ENCODE measurements at regions not wholly inside any gene's neighbourhood (a gene's known extent, or its start where the extent isn't known, plus 50 kb on each side); places are given as distances from the start of the nearest gene placed in this dataset.

DNA sequence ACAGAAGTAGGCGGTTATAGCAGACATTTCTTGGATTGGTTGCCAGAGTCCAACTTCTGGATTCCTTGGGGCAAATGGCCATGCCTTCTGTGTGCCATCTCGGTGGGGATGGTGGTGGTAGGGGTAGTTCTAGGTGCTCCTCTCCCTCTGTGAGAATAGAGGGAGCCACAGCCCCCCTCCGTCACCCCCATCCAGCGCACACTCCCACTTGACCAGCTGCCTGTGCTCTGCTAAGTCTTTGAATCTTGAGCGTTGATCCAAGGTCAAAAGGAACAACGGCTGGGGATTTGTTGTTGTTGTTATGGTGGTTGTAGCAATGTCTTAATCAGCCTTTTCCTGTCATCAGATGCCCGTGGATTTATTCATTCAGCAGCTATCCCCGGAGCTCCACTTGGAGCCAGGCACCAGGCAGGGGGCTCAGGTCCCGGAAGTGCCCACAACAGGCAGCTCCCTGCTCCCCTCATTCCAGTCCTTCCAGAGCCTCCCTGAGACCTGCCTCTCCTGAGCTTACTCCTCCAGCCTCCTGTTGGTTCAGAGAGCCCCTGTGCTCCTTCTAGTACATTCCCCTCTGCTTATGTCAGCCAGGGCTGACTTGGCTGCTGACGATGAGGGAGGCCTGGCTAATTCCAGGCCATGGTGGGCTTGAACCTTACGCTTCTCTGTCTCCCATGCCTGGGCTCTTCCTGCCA, 146.6 kb upstream of the WNT4 start:
- 85% methylated on average over 11 of the region's 11 CpGs; no CpG with 5 or more reads in 1 of the 2 experiments for WGBS, 2 experiments (ENCODE audit: extremely low coverage in 1 of 2, insufficient coverage in 1 of 2, insufficient read length in 1 of 2, insufficient replicate concordance in 2 of 2, low coverage in 1 of 2, low lambda C conversion rate in 2 of 2, missing lambda C conversion rate in 1 of 2)
- POLR2A ChIA-PET (ENCODE audit: partially characterized antibody) = no interaction called here
- no peak for TF ChIP-seq HDAC2 (IDR thresholded peaks at IDR 0.05; ENCODE audit: borderline replicate concordance in 1 of 2, low read depth in 2 of 2, low read length in 2 of 2)
- no peak for TF ChIP-seq TAF7 (optimal IDR thresholded peaks at IDR 0.05; ENCODE audit: borderline replicate concordance, low read depth, low read length)
- no peak for TF ChIP-seq CTBP2 (IDR thresholded peaks at IDR 0.05; ENCODE audit: borderline replicate concordance, insufficient read depth, insufficient read length, low read length)

More for the DNA sequence above, 146.6 kb upstream of the WNT4 start:
- FAIRE-seq (no peak), DNase-seq (ENCODE audit: low read depth in 1 of 2, low spot score in 2 of 2) (peak in 1 of 2 experiments; percentile 42)
- no peak overlapping the region for H2BK15ac ChIP-seq (ENCODE audit: low read length)
- no peak overlapping the region for H3K4ac ChIP-seq (replicated peaks; ENCODE audit: insufficient read length, low read depth, low read length)
- no peaks in the 10 kb centered on the region for H3K27me3 ChIP-seq (replicated peaks in 1 of 4; ENCODE audit: control insufficient read depth in 3 of 4, extremely low read depth in 1 of 4, insufficient read depth in 3 of 4, low read length in 3 of 4)
- H3K4me1 ChIP-seq (replicated peaks in 1 of 4; ENCODE audit: control insufficient read depth in 3 of 4, insufficient read depth in 4 of 4, low read length in 3 of 4) = peaks cover 0 to 5% (median 2%) of the 10 kb centered on the region in 4 experiments; a peak in 2 of 7 replicates
- 0 out of 4 replicates have a peak, but pooled peaks cover 0 to 7% of the 10 kb centered on the region in 2 experiments for H3K9me3 ChIP-seq (ENCODE audit: insufficient read depth in 2 of 2, low read depth in 1 of 2, low read length in 1 of 2)
- H3K9ac ChIP-seq (replicated peaks in 1 of 4; ENCODE audit: extremely low read depth in 1 of 4, low read depth in 3 of 4, low read length in 3 of 4) = no peak overlapping the region
- H3K79me2 ChIP-seq (ENCODE audit: control insufficient read depth in 1 of 2, insufficient read depth in 2 of 2, low read length in 2 of 2) = no peaks in the 10 kb centered on the region
- H4K91ac ChIP-seq (replicated peaks; ENCODE audit: insufficient read length, low read length) = peak overlapping the region; percentile 29
- no peak overlapping the region for H2AK5ac ChIP-seq (ENCODE audit: low read depth, low read length)
- no peak overlapping the region for H4K5ac ChIP-seq (ENCODE audit: insufficient read length, low read depth, low read length)
- no peak overlapping the region for H3K56ac ChIP-seq (replicated peaks; ENCODE audit: insufficient read length, low read depth, low read length)
- no peaks in the 10 kb centered on the region for H4K20me1 ChIP-seq (replicated peaks in 1 of 2; ENCODE audit: control insufficient read depth in 1 of 2, insufficient read depth in 2 of 2, low read length in 2 of 2)
- H2BK120ac ChIP-seq (replicated peaks; ENCODE audit: low read depth, low read length) = no peak overlapping the region
- H2AFZ ChIP-seq (ENCODE audit: low read length) = peak overlapping the region; percentile 87; the same call in 1 of the 2 replicates
- no peak overlapping the region for H3K27ac ChIP-seq (ENCODE audit: low read depth, low read length)
- no peak overlapping the region for H2BK5ac ChIP-seq (ENCODE audit: low read depth, low read length)
- peaks cover under 1% of the 10 kb centered on the region; the same call in 1 of the 2 replicates for H3K23me2 ChIP-seq (ENCODE audit: low read depth, low read length)
- no peak overlapping the region for H3K14ac ChIP-seq (ENCODE audit: insufficient read length)
- H3K4me2 ChIP-seq (ENCODE audit: insufficient read depth in 1 of 2, low read depth in 2 of 2, low read length in 2 of 2) = no peak overlapping the region
- no peak overlapping the region for H3K18ac ChIP-seq (ENCODE audit: extremely low read depth, low read length)
- H3K79me1 ChIP-seq (ENCODE audit: low read depth, low read length) = no peaks in the 10 kb centered on the region
- no peak overlapping the region for H3K4me3 ChIP-seq (ENCODE audit: extremely low read depth in 1 of 4, insufficient read depth in 2 of 4, low read depth in 3 of 4, low read length in 4 of 4)
- H2BK12ac ChIP-seq (ENCODE audit: low read depth, low read length) = no peak overlapping the region
- CTCF ChIA-PET (ENCODE audit: partially characterized antibody) = interaction anchor here (0.8 to 2.2 kb wide), 4 partner anchors 9 to 28 kb away, joined by 3 to 5 read pairs (median 4); no protein-coding TSS in a partner anchor
- H2BK20ac ChIP-seq (ENCODE audit: low read length) = no peak overlapping the region
- no peaks in the 10 kb centered on the region for H3K36me3 ChIP-seq (ENCODE audit: control insufficient read depth in 2 of 4, insufficient read depth in 4 of 4, low read length in 3 of 4)
- H4K8ac ChIP-seq (ENCODE audit: extremely low read depth, insufficient read depth, low read length) = no peak overlapping the region
- no peak overlapping the region for H3K23ac ChIP-seq (ENCODE audit: insufficient read length)

Measured in H1 (cell line).